GM10266 (cell line): ENCODE measurements at regions not wholly inside any gene's neighbourhood (a gene's known extent, or its start where the extent isn't known, plus 50 kb on each side); places are given as distances from the start of the nearest gene placed in this dataset.

Experiments used
- DNase-seq: peaks from one replicate; pipeline ENCODE4 v3.0.0; 2012; ENCODE audit errors: extremely low spot score
- CTCF ChIP-seq: IDR thresholded peaks from 2 replicates; pipeline ENCODE4 v1.5.1; 2012; ENCODE audit warnings: mild to moderate bottlenecking, low read depth; ENCODE audit not compliant: control insufficient read depth, insufficient read depth; ENCODE audit errors: missing control alignments

GRCh38 chr6:951399-952181 lies 258.7 kb upstream of the EXOC2 start:
- no peak for DNase-seq

GRCh38 chr6:947235-947934 lies 254.4 kb upstream of the EXOC2 start:
- no peak for DNase-seq
- no peak for TF ChIP-seq CTCF

More at GRCh38 chr6:951399-952181, 258.7 kb upstream of the EXOC2 start:
- no peak for TF ChIP-seq CTCF

GRCh38 chr6:946546-946945 lies 253.6 kb upstream of the EXOC2 start:
- no peak for TF ChIP-seq CTCF
- no peak for DNase-seq

- no peak for TF ChIP-seq CTCF
- no peak for DNase-seq
Measured at GRCh38 chr6:939526-940252, 246.8 kb upstream of the EXOC2 start.

GRCh38 chr6:938916-939315 lies 246.0 kb upstream of the EXOC2 start:
- no peak for DNase-seq
- no peak for TF ChIP-seq CTCF

- DNase-seq, result no peak
- TF ChIP-seq CTCF, result no peak
Measured at GRCh38 chr6:938271-938905, 245.4 kb upstream of the EXOC2 start.
